Suprapubic skin (tissue), 4 donors: ENCODE measurements at regions not wholly inside any gene's neighbourhood (a gene's known extent, or its start where the extent isn't known, plus 50 kb on each side); places are given as distances from the start of the nearest gene placed in this dataset.

ENCODE experiments used
- POLR2A ChIP-seq, 2 donors: fragments of 450-650 bp; IDR thresholded peaks; one replicate each; pipeline ENCODE4 v1.6.1; 2017; ENCODE audit warnings: antibody characterized with exemption in 2 of 2, mild to moderate bottlenecking in 2 of 2, moderate library complexity in 2 of 2
- POLR2AphosphoS5 ChIP-seq, 3 donors: sonication (generic); formaldehyde crosslinking; IDR thresholded peaks; one replicate each; pipeline ENCODE4 v1.6.1; 2017; ENCODE audit warnings: antibody characterized with exemption in 3 of 3
- TF ChIP-seq, protein P1 (sequence below), 2 donors: fragments of 200-600 bp in 1 of 2; fragments of 450-650 bp in 1 of 2; sonication (generic) in 1 of 2; IDR thresholded peaks; one replicate each; pipeline ENCODE4 v1.5.1; 2016 to 2019; ENCODE audit warnings: antibody characterized with exemption in 2 of 2, mild to moderate bottlenecking in 1 of 2, moderate library complexity in 1 of 2

DNA sequence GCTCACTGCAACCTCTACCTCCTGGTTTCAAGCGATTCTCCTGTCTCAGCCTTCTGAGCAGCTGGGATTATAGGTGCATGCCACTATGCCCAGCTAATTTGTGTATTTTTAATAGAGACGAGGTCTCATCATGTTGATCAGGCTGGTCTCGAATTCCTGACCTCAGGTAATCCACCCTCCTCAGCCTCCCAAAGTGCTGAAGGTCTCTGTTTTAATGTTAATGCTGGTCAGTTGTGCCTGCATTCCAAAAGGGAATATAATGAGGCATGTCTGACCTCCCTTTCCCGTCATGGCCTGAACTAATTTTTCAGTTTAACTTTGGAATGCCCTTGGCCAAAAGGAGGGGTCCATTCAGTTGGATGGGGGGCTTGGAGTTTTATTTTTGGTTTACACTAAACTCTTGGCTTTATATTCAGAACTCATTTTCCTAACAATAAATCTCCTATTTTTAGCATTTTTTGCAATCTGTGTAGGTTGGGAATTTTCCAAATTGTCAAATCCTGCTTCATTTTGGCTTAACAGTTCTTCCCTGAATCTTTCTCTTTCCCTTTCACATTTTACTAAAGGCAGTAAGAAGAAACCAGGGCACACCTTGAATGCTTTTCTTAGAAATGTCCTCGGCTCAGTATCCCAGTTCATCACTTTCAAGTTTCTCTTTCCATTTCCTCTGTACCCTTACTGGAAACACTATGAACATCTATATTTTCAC is 1175.5 kb downstream of the MAT2B start:
- TF ChIP-seq, protein P1, sequence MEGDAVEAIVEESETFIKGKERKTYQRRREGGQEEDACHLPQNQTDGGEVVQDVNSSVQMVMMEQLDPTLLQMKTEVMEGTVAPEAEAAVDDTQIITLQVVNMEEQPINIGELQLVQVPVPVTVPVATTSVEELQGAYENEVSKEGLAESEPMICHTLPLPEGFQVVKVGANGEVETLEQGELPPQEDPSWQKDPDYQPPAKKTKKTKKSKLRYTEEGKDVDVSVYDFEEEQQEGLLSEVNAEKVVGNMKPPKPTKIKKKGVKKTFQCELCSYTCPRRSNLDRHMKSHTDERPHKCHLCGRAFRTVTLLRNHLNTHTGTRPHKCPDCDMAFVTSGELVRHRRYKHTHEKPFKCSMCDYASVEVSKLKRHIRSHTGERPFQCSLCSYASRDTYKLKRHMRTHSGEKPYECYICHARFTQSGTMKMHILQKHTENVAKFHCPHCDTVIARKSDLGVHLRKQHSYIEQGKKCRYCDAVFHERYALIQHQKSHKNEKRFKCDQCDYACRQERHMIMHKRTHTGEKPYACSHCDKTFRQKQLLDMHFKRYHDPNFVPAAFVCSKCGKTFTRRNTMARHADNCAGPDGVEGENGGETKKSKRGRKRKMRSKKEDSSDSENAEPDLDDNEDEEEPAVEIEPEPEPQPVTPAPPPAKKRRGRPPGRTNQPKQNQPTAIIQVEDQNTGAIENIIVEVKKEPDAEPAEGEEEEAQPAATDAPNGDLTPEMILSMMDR (IDR thresholded peaks at IDR 0.05) = no peak
- TF ChIP-seq POLR2AphosphoS5 (IDR thresholded peaks at IDR 0.05) (no peak), POLR2A (IDR thresholded peaks at IDR 0.05) (no peak)
